ENCODE measurements at regions not wholly inside any gene's neighbourhood (a gene's known extent, or its start where the extent isn't known, plus 50 kb on each side); places are given as distances from the start of the nearest gene placed in this dataset.

GRCh38 chr21:38042246-38042645 is 126.0 kb upstream of the KCNJ6 start:
- H3K4me1 ChIP-seq (ENCODE audit: control insufficient read depth, insufficient read depth, low read length, poor library complexity, severe bottlenecking) = no peaks in the 10 kb centered on the region
- no peak overlapping the region for H3K4me3 ChIP-seq (ENCODE audit: low read depth, low read length)
- ATAC-seq (ENCODE audit: low read depth in 2 of 2) (no peak), DNase-seq (no peak)
- Mint-ChIP-seq H3K4me3 (no peak overlapping the region), H3K27me3 (peaks cover 8% of the 10 kb centered on the region), H3K36me3 (no peaks in the 10 kb centered on the region), H3K4me1 (no peaks in the 10 kb centered on the region), H3K9me3 (peaks cover 0 to 4% (median 1%) of the 10 kb centered on the region in 7 donors), H3K27ac (no peak overlapping the region)
- no peaks in the 10 kb centered on the region for H3K9me3 ChIP-seq (ENCODE audit: control insufficient read depth in 2 of 2, low read length in 2 of 2)
- H3K36me3 ChIP-seq (ENCODE audit: control insufficient read depth, insufficient read depth, low read length) = no peaks in the 10 kb centered on the region
- H3K27ac ChIP-seq (ENCODE audit: insufficient read depth, low read length, poor library complexity, severe bottlenecking) = no peak overlapping the region
- H3K27me3 ChIP-seq (ENCODE audit: control insufficient read depth, insufficient read depth, low read length) = no peaks in the 10 kb centered on the region

- no peak overlapping the region for H3K4me3 Mint-ChIP-seq
- H3K4me1 Mint-ChIP-seq = no peaks in the 10 kb centered on the region
- Histone ChIP-seq H3K4me3 (ENCODE audit: low read depth, low read length) (no peak overlapping the region), H3K27me3 (ENCODE audit: control insufficient read depth, insufficient read depth, low read length) (no peaks in the 10 kb centered on the region), H3K4me1 (ENCODE audit: control insufficient read depth, insufficient read depth, low read length, poor library complexity, severe bottlenecking) (no peaks in the 10 kb centered on the region), H3K9me3 (ENCODE audit: control insufficient read depth in 2 of 2, low read length in 2 of 2) (no peaks in the 10 kb centered on the region), H3K36me3 (ENCODE audit: control insufficient read depth, insufficient read depth, low read length) (no peaks in the 10 kb centered on the region), H3K27ac (ENCODE audit: insufficient read depth, low read length, poor library complexity, severe bottlenecking) (no peak overlapping the region)
- H3K9me3 Mint-ChIP-seq = peaks cover 0 to 4% (median 0%) of the 10 kb centered on the region in 7 donors
- ATAC-seq (ENCODE audit: low read depth in 2 of 2) (no peak), DNase-seq (no peak)
- no peaks in the 10 kb centered on the region for H3K27me3 Mint-ChIP-seq
- no peaks in the 10 kb centered on the region for H3K36me3 Mint-ChIP-seq
- H3K27ac Mint-ChIP-seq = no peak overlapping the region
Measured at GRCh38 chr21:38048167-38048566, 131.9 kb upstream of the KCNJ6 start.

DNA sequence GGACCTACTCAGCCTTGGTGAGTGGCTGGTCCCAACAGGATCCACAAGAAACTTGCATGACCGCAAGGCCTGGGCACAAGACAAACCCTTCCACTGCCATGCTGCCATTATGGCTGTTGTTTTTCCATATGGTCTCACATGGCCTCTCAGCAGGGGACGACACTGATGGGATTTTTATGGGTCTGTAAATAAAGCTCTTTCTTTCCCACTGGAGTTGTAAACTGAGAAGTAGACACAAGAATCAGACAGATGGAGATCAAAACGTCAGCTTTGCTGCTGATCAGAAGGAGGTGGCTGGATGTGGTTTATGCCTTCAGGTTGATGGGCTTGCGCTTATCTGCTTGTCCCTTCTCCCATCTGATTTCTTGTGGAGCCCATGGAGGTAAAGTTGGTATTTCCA is 138.1 kb upstream of the KCNJ6 start:
- ATAC-seq (ENCODE audit: low read depth in 2 of 2) = no peak
- no peaks in the 10 kb centered on the region for H3K4me1 Mint-ChIP-seq
- Histone ChIP-seq H3K36me3 (ENCODE audit: control insufficient read depth, insufficient read depth, low read length) (no peaks in the 10 kb centered on the region), H3K4me3 (ENCODE audit: low read depth, low read length) (no peak overlapping the region), H3K4me1 (ENCODE audit: control insufficient read depth, insufficient read depth, low read length, poor library complexity, severe bottlenecking) (no peaks in the 10 kb centered on the region), H3K27ac (ENCODE audit: insufficient read depth, low read length, poor library complexity, severe bottlenecking) (no peak overlapping the region), H3K27me3 (ENCODE audit: control insufficient read depth, insufficient read depth, low read length) (no peaks in the 10 kb centered on the region), H3K9me3 (ENCODE audit: control insufficient read depth in 2 of 2, low read length in 2 of 2) (no peaks in the 10 kb centered on the region)
- H3K36me3 Mint-ChIP-seq = no peaks in the 10 kb centered on the region
- peaks cover 0 to 5% (median 0%) of the 10 kb centered on the region in 7 donors for H3K9me3 Mint-ChIP-seq
- no peak overlapping the region for H3K4me3 Mint-ChIP-seq
- no peaks in the 10 kb centered on the region for H3K27me3 Mint-ChIP-seq
- DNase-seq = no peak
- H3K27ac Mint-ChIP-seq = no peak overlapping the region

DNA sequence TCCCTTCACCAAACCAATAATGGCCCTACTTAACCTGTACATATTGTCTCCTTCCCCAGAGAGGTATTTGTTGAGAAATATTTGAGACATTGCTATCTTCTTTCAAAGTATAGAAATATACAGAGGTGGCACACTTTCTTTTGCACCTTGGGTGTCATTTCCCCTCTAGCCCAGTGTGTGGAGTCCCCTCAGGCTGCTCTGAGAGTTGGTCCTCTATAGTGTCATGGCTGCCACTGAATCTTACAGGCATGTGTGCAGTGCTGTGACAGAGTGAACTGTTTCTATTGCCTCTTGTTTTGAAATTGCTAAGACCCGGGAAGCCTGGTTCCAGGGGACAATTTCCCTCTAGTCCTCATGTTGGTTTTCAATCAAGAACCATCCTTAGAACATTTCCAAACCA is 140.2 kb upstream of the KCNJ6 start:
- ATAC-seq (ENCODE audit: low read depth in 2 of 2) (no peak), DNase-seq (no peak)
- Histone ChIP-seq H3K36me3 (ENCODE audit: control insufficient read depth, insufficient read depth, low read length) (no peaks in the 10 kb centered on the region), H3K4me1 (ENCODE audit: control insufficient read depth, insufficient read depth, low read length, poor library complexity, severe bottlenecking) (no peaks in the 10 kb centered on the region), H3K9me3 (ENCODE audit: control insufficient read depth in 2 of 2, low read length in 2 of 2) (no peaks in the 10 kb centered on the region), H3K27ac (ENCODE audit: insufficient read depth, low read length, poor library complexity, severe bottlenecking) (no peak overlapping the region), H3K27me3 (ENCODE audit: control insufficient read depth, insufficient read depth, low read length) (no peaks in the 10 kb centered on the region), H3K4me3 (ENCODE audit: low read depth, low read length) (no peak overlapping the region)
- Mint-ChIP-seq H3K27ac (no peak overlapping the region), H3K27me3 (no peaks in the 10 kb centered on the region), H3K36me3 (no peaks in the 10 kb centered on the region), H3K9me3 (peaks cover 0 to 5% (median 0%) of the 10 kb centered on the region in 7 donors), H3K4me3 (no peak overlapping the region), H3K4me1 (no peaks in the 10 kb centered on the region)

- no peaks in the 10 kb centered on the region for H3K9me3 ChIP-seq (ENCODE audit: control insufficient read depth in 2 of 2, low read length in 2 of 2)
- no peak for ATAC-seq (ENCODE audit: low read depth in 2 of 2)
- H3K36me3 ChIP-seq (ENCODE audit: control insufficient read depth, insufficient read depth, low read length) = no peaks in the 10 kb centered on the region
- peaks cover 0 to 5% (median 0%) of the 10 kb centered on the region in 7 donors for H3K9me3 Mint-ChIP-seq
- H3K4me1 ChIP-seq (ENCODE audit: control insufficient read depth, insufficient read depth, low read length, poor library complexity, severe bottlenecking) = no peaks in the 10 kb centered on the region
- no peak overlapping the region for H3K27ac Mint-ChIP-seq
- H3K4me1 Mint-ChIP-seq = no peaks in the 10 kb centered on the region
- no peaks in the 10 kb centered on the region for H3K36me3 Mint-ChIP-seq
- no peaks in the 10 kb centered on the region for H3K27me3 Mint-ChIP-seq
- H3K27me3 ChIP-seq (ENCODE audit: control insufficient read depth, insufficient read depth, low read length) = no peaks in the 10 kb centered on the region
- H3K27ac ChIP-seq (ENCODE audit: insufficient read depth, low read length, poor library complexity, severe bottlenecking) = no peak overlapping the region
- no peak for DNase-seq
- H3K4me3 Mint-ChIP-seq = no peak overlapping the region
- no peak overlapping the region for H3K4me3 ChIP-seq (ENCODE audit: low read depth, low read length)
Measured at GRCh38 chr21:38057626-38058025, 141.4 kb upstream of the KCNJ6 start.

- Mint-ChIP-seq H3K27me3 (no peaks in the 10 kb centered on the region), H3K4me1 (no peaks in the 10 kb centered on the region), H3K27ac (no peak overlapping the region), H3K36me3 (no peaks in the 10 kb centered on the region), H3K9me3 (peaks cover 0 to 5% (median 0%) of the 10 kb centered on the region in 7 donors), H3K4me3 (no peak overlapping the region)
- no peaks in the 10 kb centered on the region for H3K36me3 ChIP-seq (ENCODE audit: control insufficient read depth, insufficient read depth, low read length)
- H3K27me3 ChIP-seq (ENCODE audit: control insufficient read depth, insufficient read depth, low read length) = no peaks in the 10 kb centered on the region
- DNase-seq = no peak
- H3K4me3 ChIP-seq (ENCODE audit: low read depth, low read length) = no peak overlapping the region
- no peaks in the 10 kb centered on the region for H3K4me1 ChIP-seq (ENCODE audit: control insufficient read depth, insufficient read depth, low read length, poor library complexity, severe bottlenecking)
- no peak overlapping the region for H3K27ac ChIP-seq (ENCODE audit: insufficient read depth, low read length, poor library complexity, severe bottlenecking)
- no peak for ATAC-seq (ENCODE audit: low read depth in 2 of 2)
- no peaks in the 10 kb centered on the region for H3K9me3 ChIP-seq (ENCODE audit: control insufficient read depth in 2 of 2, low read length in 2 of 2)
Measured at GRCh38 chr21:38060533-38060932, 144.3 kb upstream of the KCNJ6 start.

DNA sequence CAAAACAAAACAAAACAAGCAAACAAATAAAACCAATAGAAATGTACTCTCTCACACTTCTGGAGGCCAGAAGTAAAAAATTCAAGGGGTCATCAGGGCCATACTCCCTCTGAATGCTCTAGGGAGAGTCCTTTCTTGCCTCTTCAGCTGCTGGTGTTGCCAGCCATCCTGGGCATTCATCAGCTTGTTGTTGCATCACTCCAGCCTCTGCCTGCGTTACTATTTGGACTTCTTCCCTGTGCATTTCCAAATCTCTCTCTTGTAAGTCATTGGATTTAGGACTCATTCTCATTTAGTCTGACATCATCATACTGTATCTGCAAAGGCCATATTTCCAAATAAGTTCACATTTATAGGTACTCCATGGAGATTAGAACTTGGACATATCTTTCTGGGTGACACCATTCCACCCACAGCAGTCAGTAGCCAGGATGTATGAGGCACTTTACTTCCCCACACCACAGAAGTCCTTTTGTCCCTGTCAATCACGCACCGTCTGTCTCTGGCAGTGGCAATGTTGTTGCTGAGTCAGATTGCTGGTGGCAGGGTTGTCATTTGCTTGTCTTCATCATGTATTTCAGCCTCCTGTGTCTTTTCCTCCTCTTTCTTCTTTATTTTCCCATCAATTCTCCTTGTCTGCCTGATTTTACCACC is 151.0 kb upstream of the KCNJ6 start:
- Histone ChIP-seq H3K4me3 (ENCODE audit: low read depth, low read length) (no peak overlapping the region), H3K4me1 (ENCODE audit: control insufficient read depth, insufficient read depth, low read length, poor library complexity, severe bottlenecking) (no peaks in the 10 kb centered on the region), H3K27ac (ENCODE audit: insufficient read depth, low read length, poor library complexity, severe bottlenecking) (no peak overlapping the region), H3K36me3 (ENCODE audit: control insufficient read depth, insufficient read depth, low read length) (no peaks in the 10 kb centered on the region), H3K27me3 (ENCODE audit: control insufficient read depth, insufficient read depth, low read length) (no peaks in the 10 kb centered on the region), H3K9me3 (ENCODE audit: control insufficient read depth in 2 of 2, low read length in 2 of 2) (no peaks in the 10 kb centered on the region)
- H3K36me3 Mint-ChIP-seq = no peaks in the 10 kb centered on the region
- peaks cover 0 to 3% (median 2%) of the 10 kb centered on the region in 7 donors for H3K9me3 Mint-ChIP-seq
- DNase-seq (no peak), ATAC-seq (ENCODE audit: low read depth in 2 of 2) (no peak)
- H3K4me1 Mint-ChIP-seq = no peaks in the 10 kb centered on the region
- H3K27me3 Mint-ChIP-seq = no peaks in the 10 kb centered on the region
- H3K4me3 Mint-ChIP-seq = no peak overlapping the region
- no peak overlapping the region for H3K27ac Mint-ChIP-seq

GRCh38 chr21:38072489-38072888 is 156.2 kb upstream of the KCNJ6 start:
- no peak overlapping the region for H3K27ac Mint-ChIP-seq
- no peak for ATAC-seq (ENCODE audit: low read depth in 2 of 2)
- H3K27me3 ChIP-seq (ENCODE audit: control insufficient read depth, insufficient read depth, low read length) = no peaks in the 10 kb centered on the region
- H3K4me3 ChIP-seq (ENCODE audit: low read depth, low read length) = no peak overlapping the region
- H3K9me3 ChIP-seq (ENCODE audit: control insufficient read depth in 2 of 2, low read length in 2 of 2) = no peaks in the 10 kb centered on the region
- no peak overlapping the region for H3K4me3 Mint-ChIP-seq
- peaks cover 0 to 8% (median 2%) of the 10 kb centered on the region in 7 donors for H3K9me3 Mint-ChIP-seq
- H3K4me1 ChIP-seq (ENCODE audit: control insufficient read depth, insufficient read depth, low read length, poor library complexity, severe bottlenecking) = no peaks in the 10 kb centered on the region
- H3K36me3 Mint-ChIP-seq = no peaks in the 10 kb centered on the region
- H3K36me3 ChIP-seq (ENCODE audit: control insufficient read depth, insufficient read depth, low read length) = no peaks in the 10 kb centered on the region
- H3K4me1 Mint-ChIP-seq = no peaks in the 10 kb centered on the region
- no peak overlapping the region for H3K27ac ChIP-seq (ENCODE audit: insufficient read depth, low read length, poor library complexity, severe bottlenecking)
- no peak for DNase-seq
- H3K27me3 Mint-ChIP-seq = peaks cover 5% of the 10 kb centered on the region

Data from CD4-positive, CD25-positive, alpha-beta regulatory T cell (primary cell).